ENCODE measurements at regions not wholly inside any gene's neighbourhood (a gene's known extent, or its start where the extent isn't known, plus 50 kb on each side); places are given as distances from the start of the nearest gene placed in this dataset.

DNA sequence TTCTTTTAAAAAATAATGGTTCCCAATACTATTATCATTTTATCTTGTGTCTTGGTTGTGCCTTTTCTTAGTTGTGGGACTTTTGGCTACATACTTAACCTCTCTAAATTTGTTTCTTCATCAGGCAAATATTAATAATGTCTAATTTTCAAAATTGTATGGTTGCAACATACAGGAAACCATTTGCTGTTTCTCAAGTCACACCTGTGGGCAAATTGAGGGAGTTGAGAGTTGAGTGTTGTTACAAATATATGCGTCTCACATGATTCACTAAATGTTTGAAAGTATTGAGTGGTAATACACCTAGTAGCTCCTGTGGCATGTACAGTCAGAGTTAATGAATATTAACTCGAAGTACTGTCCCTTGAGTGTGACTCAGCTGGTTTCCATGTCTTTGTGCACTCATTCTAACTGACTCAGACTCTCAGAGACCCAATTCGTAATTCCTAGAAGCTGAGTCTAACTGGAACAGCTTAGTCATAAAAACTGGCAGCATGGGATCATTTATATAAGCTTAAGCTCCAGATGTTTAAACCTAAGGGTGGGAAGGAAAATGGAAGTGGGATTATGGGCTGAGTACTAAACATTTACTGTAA is 802.4 kb downstream of the TRIML1 start (continued):
- TF ChIP-seq, protein P1, sequence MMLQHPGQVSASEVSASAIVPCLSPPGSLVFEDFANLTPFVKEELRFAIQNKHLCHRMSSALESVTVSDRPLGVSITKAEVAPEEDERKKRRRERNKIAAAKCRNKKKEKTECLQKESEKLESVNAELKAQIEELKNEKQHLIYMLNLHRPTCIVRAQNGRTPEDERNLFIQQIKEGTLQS (IDR thresholded peaks at IDR 0.05) = 0 out of 2 replicates have a peak, but pooled peaks have one; percentile 10
- TF ChIP-seq SIN3A (IDR thresholded peaks at IDR 0.05; ENCODE audit: low read depth) (peak; percentile 63; the same call in 1 of the 2 replicates), SRF (IDR thresholded peaks at IDR 0.05; ENCODE audit: low read depth) (peak; percentile 75), ZNF274 (IDR thresholded peaks at IDR 0.05; ENCODE audit: low read depth, low read length) (no peak), RAD21 (IDR thresholded peaks at IDR 0.05; ENCODE audit: low read depth) (no peak), EZH2 (IDR thresholded peaks at IDR 0.05) (no peak), SP1 (IDR thresholded peaks at IDR 0.05; ENCODE audit: low read depth) (peak; percentile 90), YY1 (IDR thresholded peaks at IDR 0.05; ENCODE audit: extremely low read depth, insufficient replicate concordance, low read depth, low read length) (peak; percentile 75), EZH2phosphoT487 (IDR thresholded peaks at IDR 0.05; ENCODE audit: borderline replicate concordance) (no peak), CBX3 (IDR thresholded peaks at IDR 0.05; ENCODE audit: low read depth) (peak; percentile 94), POLR2AphosphoS5 (IDR thresholded peaks at IDR 0.05; ENCODE audit: low read depth, low read length) (peak; percentile 48)
- TF ChIP-seq, protein P2, sequence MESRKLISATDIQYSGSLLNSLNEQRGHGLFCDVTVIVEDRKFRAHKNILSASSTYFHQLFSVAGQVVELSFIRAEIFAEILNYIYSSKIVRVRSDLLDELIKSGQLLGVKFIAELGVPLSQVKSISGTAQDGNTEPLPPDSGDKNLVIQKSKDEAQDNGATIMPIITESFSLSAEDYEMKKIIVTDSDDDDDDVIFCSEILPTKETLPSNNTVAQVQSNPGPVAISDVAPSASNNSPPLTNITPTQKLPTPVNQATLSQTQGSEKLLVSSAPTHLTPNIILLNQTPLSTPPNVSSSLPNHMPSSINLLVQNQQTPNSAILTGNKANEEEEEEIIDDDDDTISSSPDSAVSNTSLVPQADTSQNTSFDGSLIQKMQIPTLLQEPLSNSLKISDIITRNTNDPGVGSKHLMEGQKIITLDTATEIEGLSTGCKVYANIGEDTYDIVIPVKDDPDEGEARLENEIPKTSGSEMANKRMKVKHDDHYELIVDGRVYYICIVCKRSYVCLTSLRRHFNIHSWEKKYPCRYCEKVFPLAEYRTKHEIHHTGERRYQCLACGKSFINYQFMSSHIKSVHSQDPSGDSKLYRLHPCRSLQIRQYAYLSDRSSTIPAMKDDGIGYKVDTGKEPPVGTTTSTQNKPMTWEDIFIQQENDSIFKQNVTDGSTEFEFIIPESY (IDR thresholded peaks at IDR 0.05; ENCODE audit: extremely low read depth, insufficient replicate concordance, low read length) = no peak

DNA sequence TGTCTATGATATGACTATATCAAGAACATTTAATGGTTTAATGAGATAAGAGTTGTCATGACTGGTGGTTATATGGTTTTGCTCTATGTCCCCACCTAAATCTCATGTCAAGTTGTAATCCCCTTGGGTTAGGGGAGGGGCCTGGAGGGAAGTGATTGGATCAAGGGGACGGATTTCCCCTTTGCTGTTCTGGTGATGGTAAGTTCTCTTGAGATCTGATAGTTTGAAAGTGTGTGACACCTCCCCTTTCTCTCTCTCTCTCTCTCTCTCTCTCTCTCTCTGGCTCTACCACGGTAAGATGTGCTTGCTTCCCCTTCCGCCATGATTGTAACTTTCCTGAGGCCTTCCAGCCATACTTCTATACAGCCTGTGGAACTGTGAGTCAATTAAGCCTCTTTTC is 803.4 kb downstream of the TRIML1 start:
- H3K4me2 ChIP-seq (ENCODE audit: low read length) = 0 out of 2 replicates have a peak overlapping the region, but pooled peaks have one; percentile 56
- H3K9me3 ChIP-seq (ENCODE audit: control insufficient read depth in 1 of 2, insufficient read depth in 1 of 2, low read depth in 1 of 2, low read length in 2 of 2) = no peaks in the 10 kb centered on the region
- H3K4me3 ChIP-seq (replicated peaks in 1 of 2; ENCODE audit: low read depth in 1 of 2, low read length in 2 of 2) = no peak overlapping the region
- intact Hi-C loops (cut with micrococcal nuclease) = no loop called here
- H3K27me3 ChIP-seq (ENCODE audit: insufficient read depth, low read length) = no peaks in the 10 kb centered on the region
- no peaks in the 10 kb centered on the region for H4K20me1 ChIP-seq (ENCODE audit: insufficient read depth)
- BruUV-seq (replicated peaks) = no TSS peak
- no peaks in the 10 kb centered on the region for H3K9me2 ChIP-seq (ENCODE audit: insufficient read depth)
- DNase-seq (ENCODE audit: low read depth, low spot score) (no peak), ATAC-seq (no peak)
- H3K79me2 ChIP-seq (ENCODE audit: insufficient read depth, low read length) = no peaks in the 10 kb centered on the region
- CTCF ChIA-PET = no interaction called here
- H2AFZ ChIP-seq (ENCODE audit: low read depth, low read length, poor library complexity, severe bottlenecking) = peak overlapping the region; percentile 72
- RAD21 ChIA-PET (ENCODE audit: low non-redundant PET in 1 of 2, low total read pairs in 2 of 2, uncharacterized antibody in 2 of 2, unreplicated experiment in 2 of 2) = no interaction called here
- H3K4me1 ChIP-seq (ENCODE audit: control insufficient read depth in 1 of 2, insufficient read depth in 2 of 2, low read length in 2 of 2) = peaks cover 0 to 20% of the 10 kb centered on the region in 2 experiments; a peak in 2 of 4 replicates
- H3K27ac ChIP-seq (ENCODE audit: low read depth, low read length) = no peak overlapping the region; the same call in 1 of the 2 replicates
- no peak overlapping the region; the same call in 1 of the 2 replicates for H3K9ac ChIP-seq (ENCODE audit: low read length)
- H3K36me3 ChIP-seq (ENCODE audit: control insufficient read depth in 1 of 2, insufficient read depth in 2 of 2, low read length in 2 of 2) = no peaks in the 10 kb centered on the region
- POLR2A ChIA-PET = interaction anchor here (1.1 kb wide), 1 partner anchor 12 kb away, joined by 4 read pairs; no protein-coding TSS in a partner anchor
- TF ChIP-seq ZFX (IDR thresholded peaks at IDR 0.05) (no peak), FOSL1 (IDR thresholded peaks at IDR 0.05; ENCODE audit: low read depth) (no peak), SIN3A (IDR thresholded peaks at IDR 0.05; ENCODE audit: low read depth) (no peak), SP1 (IDR thresholded peaks at IDR 0.05; ENCODE audit: low read depth) (no peak), ELF1 (IDR thresholded peaks at IDR 0.05; ENCODE audit: borderline replicate concordance, low read depth) (no peak), CBX3 (IDR thresholded peaks at IDR 0.05; ENCODE audit: low read depth) (no peak)
- TF ChIP-seq, protein P2 (IDR thresholded peaks at IDR 0.05; ENCODE audit: extremely low read depth, insufficient replicate concordance, low read length) = no peak
- TF ChIP-seq, protein P3, sequence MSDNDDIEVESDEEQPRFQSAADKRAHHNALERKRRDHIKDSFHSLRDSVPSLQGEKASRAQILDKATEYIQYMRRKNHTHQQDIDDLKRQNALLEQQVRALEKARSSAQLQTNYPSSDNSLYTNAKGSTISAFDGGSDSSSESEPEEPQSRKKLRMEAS (IDR thresholded peaks at IDR 0.05) = no peak
- TF ChIP-seq, protein P4, sequence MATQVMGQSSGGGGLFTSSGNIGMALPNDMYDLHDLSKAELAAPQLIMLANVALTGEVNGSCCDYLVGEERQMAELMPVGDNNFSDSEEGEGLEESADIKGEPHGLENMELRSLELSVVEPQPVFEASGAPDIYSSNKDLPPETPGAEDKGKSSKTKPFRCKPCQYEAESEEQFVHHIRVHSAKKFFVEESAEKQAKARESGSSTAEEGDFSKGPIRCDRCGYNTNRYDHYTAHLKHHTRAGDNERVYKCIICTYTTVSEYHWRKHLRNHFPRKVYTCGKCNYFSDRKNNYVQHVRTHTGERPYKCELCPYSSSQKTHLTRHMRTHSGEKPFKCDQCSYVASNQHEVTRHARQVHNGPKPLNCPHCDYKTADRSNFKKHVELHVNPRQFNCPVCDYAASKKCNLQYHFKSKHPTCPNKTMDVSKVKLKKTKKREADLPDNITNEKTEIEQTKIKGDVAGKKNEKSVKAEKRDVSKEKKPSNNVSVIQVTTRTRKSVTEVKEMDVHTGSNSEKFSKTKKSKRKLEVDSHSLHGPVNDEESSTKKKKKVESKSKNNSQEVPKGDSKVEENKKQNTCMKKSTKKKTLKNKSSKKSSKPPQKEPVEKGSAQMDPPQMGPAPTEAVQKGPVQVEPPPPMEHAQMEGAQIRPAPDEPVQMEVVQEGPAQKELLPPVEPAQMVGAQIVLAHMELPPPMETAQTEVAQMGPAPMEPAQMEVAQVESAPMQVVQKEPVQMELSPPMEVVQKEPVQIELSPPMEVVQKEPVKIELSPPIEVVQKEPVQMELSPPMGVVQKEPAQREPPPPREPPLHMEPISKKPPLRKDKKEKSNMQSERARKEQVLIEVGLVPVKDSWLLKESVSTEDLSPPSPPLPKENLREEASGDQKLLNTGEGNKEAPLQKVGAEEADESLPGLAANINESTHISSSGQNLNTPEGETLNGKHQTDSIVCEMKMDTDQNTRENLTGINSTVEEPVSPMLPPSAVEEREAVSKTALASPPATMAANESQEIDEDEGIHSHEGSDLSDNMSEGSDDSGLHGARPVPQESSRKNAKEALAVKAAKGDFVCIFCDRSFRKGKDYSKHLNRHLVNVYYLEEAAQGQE (IDR thresholded peaks at IDR 0.05; ENCODE audit: low read depth) = no peak
